ENCODE measurements at regions not wholly inside any gene's neighbourhood (a gene's known extent, or its start where the extent isn't known, plus 50 kb on each side); places are given as distances from the start of the nearest gene placed in this dataset.

GRCh38 chr10:18822156-18822555 is 162.9 kb downstream of the ARL5B start:
- TF ChIP-seq RELA (CRISPR knock-in tag; IDR thresholded peaks at IDR 0.05; ENCODE audit: borderline replicate concordance) (no peak), MYBL2 (CRISPR knock-in tag; IDR thresholded peaks at IDR 0.05) (no peak), GRHL2 (CRISPR knock-in tag; IDR thresholded peaks at IDR 0.05; ENCODE audit: insufficient replicate concordance, severe bottlenecking) (no peak), ZNF232 (CRISPR knock-in tag; IDR thresholded peaks at IDR 0.05) (no peak), E2F1 (CRISPR knock-in tag; IDR thresholded peaks at IDR 0.05) (no peak), KAT7 (CRISPR knock-in tag; IDR thresholded peaks at IDR 0.05; ENCODE audit: borderline replicate concordance) (no peak), ZNF263 (CRISPR knock-in tag; IDR thresholded peaks at IDR 0.05; ENCODE audit: low read depth) (no peak), CREB1 (CRISPR knock-in tag; IDR thresholded peaks at IDR 0.05) (no peak), IRF2 (CRISPR knock-in tag; IDR thresholded peaks at IDR 0.05; ENCODE audit: borderline replicate concordance, low read depth) (no peak), ZBTB21 (CRISPR knock-in tag; IDR thresholded peaks at IDR 0.05; ENCODE audit: borderline replicate concordance) (no peak)
- TF ChIP-seq, protein P1, sequence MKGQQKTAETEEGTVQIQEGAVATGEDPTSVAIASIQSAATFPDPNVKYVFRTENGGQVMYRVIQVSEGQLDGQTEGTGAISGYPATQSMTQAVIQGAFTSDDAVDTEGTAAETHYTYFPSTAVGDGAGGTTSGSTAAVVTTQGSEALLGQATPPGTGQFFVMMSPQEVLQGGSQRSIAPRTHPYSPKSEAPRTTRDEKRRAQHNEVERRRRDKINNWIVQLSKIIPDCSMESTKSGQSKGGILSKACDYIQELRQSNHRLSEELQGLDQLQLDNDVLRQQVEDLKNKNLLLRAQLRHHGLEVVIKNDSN (CRISPR knock-in tag; IDR thresholded peaks at IDR 0.05) = no peak
- TF ChIP-seq, protein P2, sequence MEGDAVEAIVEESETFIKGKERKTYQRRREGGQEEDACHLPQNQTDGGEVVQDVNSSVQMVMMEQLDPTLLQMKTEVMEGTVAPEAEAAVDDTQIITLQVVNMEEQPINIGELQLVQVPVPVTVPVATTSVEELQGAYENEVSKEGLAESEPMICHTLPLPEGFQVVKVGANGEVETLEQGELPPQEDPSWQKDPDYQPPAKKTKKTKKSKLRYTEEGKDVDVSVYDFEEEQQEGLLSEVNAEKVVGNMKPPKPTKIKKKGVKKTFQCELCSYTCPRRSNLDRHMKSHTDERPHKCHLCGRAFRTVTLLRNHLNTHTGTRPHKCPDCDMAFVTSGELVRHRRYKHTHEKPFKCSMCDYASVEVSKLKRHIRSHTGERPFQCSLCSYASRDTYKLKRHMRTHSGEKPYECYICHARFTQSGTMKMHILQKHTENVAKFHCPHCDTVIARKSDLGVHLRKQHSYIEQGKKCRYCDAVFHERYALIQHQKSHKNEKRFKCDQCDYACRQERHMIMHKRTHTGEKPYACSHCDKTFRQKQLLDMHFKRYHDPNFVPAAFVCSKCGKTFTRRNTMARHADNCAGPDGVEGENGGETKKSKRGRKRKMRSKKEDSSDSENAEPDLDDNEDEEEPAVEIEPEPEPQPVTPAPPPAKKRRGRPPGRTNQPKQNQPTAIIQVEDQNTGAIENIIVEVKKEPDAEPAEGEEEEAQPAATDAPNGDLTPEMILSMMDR (IDR thresholded peaks at IDR 0.05) = no peak
- TF ChIP-seq, protein P3, sequence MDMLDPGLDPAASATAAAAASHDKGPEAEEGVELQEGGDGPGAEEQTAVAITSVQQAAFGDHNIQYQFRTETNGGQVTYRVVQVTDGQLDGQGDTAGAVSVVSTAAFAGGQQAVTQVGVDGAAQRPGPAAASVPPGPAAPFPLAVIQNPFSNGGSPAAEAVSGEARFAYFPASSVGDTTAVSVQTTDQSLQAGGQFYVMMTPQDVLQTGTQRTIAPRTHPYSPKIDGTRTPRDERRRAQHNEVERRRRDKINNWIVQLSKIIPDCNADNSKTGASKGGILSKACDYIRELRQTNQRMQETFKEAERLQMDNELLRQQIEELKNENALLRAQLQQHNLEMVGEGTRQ (CRISPR knock-in tag; IDR thresholded peaks at IDR 0.05) = no peak
- TF ChIP-seq, protein P4, sequence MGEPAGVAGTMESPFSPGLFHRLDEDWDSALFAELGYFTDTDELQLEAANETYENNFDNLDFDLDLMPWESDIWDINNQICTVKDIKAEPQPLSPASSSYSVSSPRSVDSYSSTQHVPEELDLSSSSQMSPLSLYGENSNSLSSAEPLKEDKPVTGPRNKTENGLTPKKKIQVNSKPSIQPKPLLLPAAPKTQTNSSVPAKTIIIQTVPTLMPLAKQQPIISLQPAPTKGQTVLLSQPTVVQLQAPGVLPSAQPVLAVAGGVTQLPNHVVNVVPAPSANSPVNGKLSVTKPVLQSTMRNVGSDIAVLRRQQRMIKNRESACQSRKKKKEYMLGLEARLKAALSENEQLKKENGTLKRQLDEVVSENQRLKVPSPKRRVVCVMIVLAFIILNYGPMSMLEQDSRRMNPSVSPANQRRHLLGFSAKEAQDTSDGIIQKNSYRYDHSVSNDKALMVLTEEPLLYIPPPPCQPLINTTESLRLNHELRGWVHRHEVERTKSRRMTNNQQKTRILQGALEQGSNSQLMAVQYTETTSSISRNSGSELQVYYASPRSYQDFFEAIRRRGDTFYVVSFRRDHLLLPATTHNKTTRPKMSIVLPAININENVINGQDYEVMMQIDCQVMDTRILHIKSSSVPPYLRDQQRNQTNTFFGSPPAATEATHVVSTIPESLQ (CRISPR knock-in tag; IDR thresholded peaks at IDR 0.05) = no peak

All from WTC11 (cell line).